Smooth muscle cell (in vitro differentiated cells): ENCODE measurements at regions not wholly inside any gene's neighbourhood (a gene's known extent, or its start where the extent isn't known, plus 50 kb on each side); places are given as distances from the start of the nearest gene placed in this dataset.

Experiments
- DNase-seq: peaks from one replicate; lab custom pipeline; 2025; ENCODE audit not compliant: unreplicated experiment; lab: John Stamatoyannopoulos, UW
- H2AFZ ChIP-seq: fragments of 200-600 bp; sonication (generic); 2 replicates; pipeline ENCODE4 v1.6.0; 2016; ENCODE audit warnings: antibody characterized with exemption, low read depth, mild to moderate bottlenecking
- H3F3A ChIP-seq: fragments of 200-600 bp; sonication (generic); 2 replicates; pipeline ENCODE4 v1.6.0; 2017; ENCODE audit warnings: antibody characterized with exemption, low read depth
- H3K27ac ChIP-seq: fragments of 200-600 bp; sonication (generic); 2 replicates; pipeline ENCODE4 v1.5.1; 2016; ENCODE audit warnings: low read depth, mild to moderate bottlenecking
- H3K27me3 ChIP-seq: fragments of 200-600 bp; sonication (generic); 2 replicates; pipeline ENCODE4 v1.6.1; 2016; ENCODE audit warnings: low read depth, mild to moderate bottlenecking
- H3K36me3 ChIP-seq: fragments of 200-600 bp; sonication (generic); 2 replicates; pipeline ENCODE4 v1.5.1; 2016; ENCODE audit warnings: low read depth
- H3K4me1 ChIP-seq: fragments of 200-600 bp; sonication (generic); 2 replicates; pipeline ENCODE4 v1.5.1; 2016; ENCODE audit warnings: low read depth
- H3K4me2 ChIP-seq: fragments of 200-600 bp; sonication (generic); 2 replicates; pipeline ENCODE4 v1.6.0; 2016; ENCODE audit warnings: mild to moderate bottlenecking
- H3K4me3 ChIP-seq: fragments of 200-600 bp; sonication (generic); 2 replicates; pipeline ENCODE4 v1.5.1; 2016; ENCODE audit warnings: mild to moderate bottlenecking
- H3K79me2 ChIP-seq: fragments of 200-600 bp; sonication (generic); 2 replicates; pipeline ENCODE4 v1.6.0; 2016; ENCODE audit warnings: low read depth, mild to moderate bottlenecking
- H3K9ac ChIP-seq: fragments of 200-600 bp; sonication (generic); 2 replicates; pipeline ENCODE4 v1.6.0; 2016; ENCODE audit warnings: low read depth
- H3K9me3 ChIP-seq: fragments of 200-600 bp; sonication (generic); replicated peaks from 2 replicates; pipeline ENCODE4 v1.5.1; 2016; ENCODE audit warnings: low read depth
- H4K20me1 ChIP-seq: fragments of 200-600 bp; sonication (generic); 2 replicates; pipeline ENCODE4 v1.6.0; 2016; ENCODE audit warnings: low read depth
- CTCF ChIP-seq: fragments of 200-600 bp; sonication (generic); IDR thresholded peaks from 2 replicates; pipeline ENCODE4 v1.5.1; 2017; ENCODE audit warnings: borderline replicate concordance, mild to moderate bottlenecking, antibody characterized with exemption; ENCODE audit not compliant: insufficient read depth, poor library complexity, severe bottlenecking
- WGBS: methylation state at CpG from one replicate; pipeline ENCODE4 v1.1.7; 2016; ENCODE audit warnings: low lambda C conversion rate; 5-methylcytosine and 5-hydroxymethylcytosine counted together

GRCh38 chr13:67833564-67833963 is 603.4 kb upstream of the PCDH9 start:
- no peaks in the 10 kb centered on the region for H3F3A ChIP-seq
- no peak overlapping the region for H3K4me3 ChIP-seq
- no peaks in the 10 kb centered on the region for H3K79me2 ChIP-seq
- no peaks in the 10 kb centered on the region for H4K20me1 ChIP-seq
- H3K27ac ChIP-seq, result no peak overlapping the region
- H3K36me3 ChIP-seq, result no peaks in the 10 kb centered on the region
- no peak overlapping the region for H2AFZ ChIP-seq
- no peaks in the 10 kb centered on the region for H3K4me1 ChIP-seq
- H3K9ac ChIP-seq, result no peak overlapping the region
- no peaks in the 10 kb centered on the region for H3K9me3 ChIP-seq
- DNase-seq, result no peak
- no peaks in the 10 kb centered on the region for H3K27me3 ChIP-seq
- H3K4me2 ChIP-seq, result no peak overlapping the region
- TF ChIP-seq CTCF, result no peak

- no peaks in the 10 kb centered on the region for H3K36me3 ChIP-seq
- no peak overlapping the region for H3K4me3 ChIP-seq
- no peaks in the 10 kb centered on the region for H3K79me2 ChIP-seq
- H3F3A ChIP-seq, result no peaks in the 10 kb centered on the region
- WGBS, result 39% methylated on average over 3 of the region's 3 CpGs
- no peaks in the 10 kb centered on the region for H4K20me1 ChIP-seq
- H3K27me3 ChIP-seq, result no peaks in the 10 kb centered on the region
- H3K9me3 ChIP-seq, result no peaks in the 10 kb centered on the region
- H3K9ac ChIP-seq, result no peak overlapping the region
- H3K4me1 ChIP-seq, result no peaks in the 10 kb centered on the region
- H3K27ac ChIP-seq, result no peak overlapping the region
- no peak overlapping the region for H2AFZ ChIP-seq
- TF ChIP-seq CTCF, result no peak
- H3K4me2 ChIP-seq, result no peak overlapping the region
- DNase-seq, result no peak
Measured at GRCh38 chr13:67829641-67830040, 599.5 kb upstream of the PCDH9 start.

- Histone ChIP-seq H2AFZ (no peak overlapping the region), H3K79me2 (no peaks in the 10 kb centered on the region), H3K4me3 (no peak overlapping the region), H3K27ac (peak overlapping the region; percentile 27), H3F3A (no peaks in the 10 kb centered on the region), H3K36me3 (no peaks in the 10 kb centered on the region), H4K20me1 (no peaks in the 10 kb centered on the region), H3K9me3 (no peaks in the 10 kb centered on the region), H3K4me2 (no peak overlapping the region), H3K9ac (no peak overlapping the region), H3K27me3 (no peaks in the 10 kb centered on the region), H3K4me1 (no peaks in the 10 kb centered on the region)
- no peak for TF ChIP-seq CTCF
- no peak for DNase-seq
Measured at GRCh38 chr13:67827992-67828391, 597.9 kb upstream of the PCDH9 start.

- H3K27me3 ChIP-seq, result no peaks in the 10 kb centered on the region
- no peak overlapping the region for H3K4me2 ChIP-seq
- no peaks in the 10 kb centered on the region for H3K79me2 ChIP-seq
- no peaks in the 10 kb centered on the region for H3F3A ChIP-seq
- no peak for TF ChIP-seq CTCF
- WGBS, result 73% methylated on average over 2 of the region's 2 CpGs
- H4K20me1 ChIP-seq, result no peaks in the 10 kb centered on the region
- no peaks in the 10 kb centered on the region for H3K4me1 ChIP-seq
- no peak overlapping the region for H3K4me3 ChIP-seq
- H3K9me3 ChIP-seq, result no peaks in the 10 kb centered on the region
- H3K27ac ChIP-seq, result no peak overlapping the region
- H2AFZ ChIP-seq, result no peak overlapping the region
- no peak for DNase-seq
- no peaks in the 10 kb centered on the region for H3K36me3 ChIP-seq
- H3K9ac ChIP-seq, result no peak overlapping the region
Measured at GRCh38 chr13:67821606-67822005, 591.5 kb upstream of the PCDH9 start.
